ENCODE measurements at regions not wholly inside any gene's neighbourhood (a gene's known extent, or its start where the extent isn't known, plus 50 kb on each side); places are given as distances from the start of the nearest gene placed in this dataset.

GRCh38 chr10:4319870-4320367, 506.1 kb upstream of the AKR1E2 start:
- TF ChIP-seq CTCF (IDR thresholded peaks at IDR 0.05; ENCODE audit: low read depth, low read length, missing input control) (no peak), REST (IDR thresholded peaks at IDR 0.05) (no peak), GABPA (IDR thresholded peaks at IDR 0.05 in 1 of 2, conservative IDR thresholded peaks at IDR 0.05 in 1 of 2) (no peak), HNF4A (conservative IDR thresholded peaks at IDR 0.05) (no peak), YY1 (IDR thresholded peaks at IDR 0.05) (no peak), MAX (IDR thresholded peaks at IDR 0.05) (no peak), EGR1 (IDR thresholded peaks at IDR 0.05; ENCODE audit: low read depth in 2 of 2) (no peak), JUND (IDR thresholded peaks at IDR 0.05) (no peak), ATF3 (IDR thresholded peaks at IDR 0.05) (no peak)

Measured in liver (tissue), 3 donors.